ENCODE measurements at regions not wholly inside any gene's neighbourhood (a gene's known extent, or its start where the extent isn't known, plus 50 kb on each side); places are given as distances from the start of the nearest gene placed in this dataset.

- TF ChIP-seq TAF1 (IDR thresholded peaks at IDR 0.05; ENCODE audit: borderline replicate concordance, low read depth, low read length), result no peak
- TF ChIP-seq EP300 (IDR thresholded peaks at IDR 0.05; ENCODE audit: borderline replicate concordance in 1 of 2, low read depth in 1 of 2, low read length in 1 of 2), result no peak
- no peak for TF ChIP-seq CTCF (IDR thresholded peaks at IDR 0.05)
- no peak for TF ChIP-seq NFIC (IDR thresholded peaks at IDR 0.05; ENCODE audit: borderline replicate concordance)
- no peak for TF ChIP-seq EZH2phosphoT487 (IDR thresholded peaks at IDR 0.05; ENCODE audit: borderline replicate concordance, low read depth)
Measured at GRCh38 chr10:78730754-78731153, 338.0 kb upstream of the ZMIZ1 start.
